Motor neuron (in vitro differentiated cells): ENCODE measurements at regions not wholly inside any gene's neighbourhood (a gene's known extent, or its start where the extent isn't known, plus 50 kb on each side); places are given as distances from the start of the nearest gene placed in this dataset.

Source experiments
- ATAC-seq, 8 experiments: fragments of 200-7000 bp; cut with Tn5 transposase; replicated peaks in 6 of 8; 2 replicates each; pipeline ENCODE4 v1.8.0; 2021; ENCODE audit warnings: mild to moderate bottlenecking in 8 of 8, moderate library complexity in 8 of 8
- H3K27ac ChIP-seq, 2 donors: fragments of 250-450 bp; sonication (Bioruptor Pico); 2 replicates each; pipeline ENCODE4 v1.9.0; 2021; ENCODE audit warnings: antibody characterized with exemption in 2 of 2, mild to moderate bottlenecking in 2 of 2, moderate library complexity in 1 of 2
- H3K4me1 ChIP-seq, 2 donors: fragments of 250-450 bp; sonication (Bioruptor Pico); replicated peaks in 1 of 2; 2 replicates each; pipeline ENCODE4 v1.6.1; 2021; ENCODE audit warnings: antibody characterized with exemption in 2 of 2, mild to moderate bottlenecking in 2 of 2, moderate library complexity in 1 of 2
- H3K4me3 ChIP-seq, 5 donors: fragments of 250-450 bp; sonication (Bioruptor Pico); 2 replicates each; pipeline ENCODE4 v1.9.0; 2021; ENCODE audit warnings: antibody characterized with exemption in 5 of 5, mild to moderate bottlenecking in 5 of 5, moderate library complexity in 4 of 5
- WGBS, 10 experiments: fragments of 450-650 bp; shearing (Covaris generic); methylation state at CpG; one replicate each; pipeline ENCODE4 v1.0.0; 2022; 5-methylcytosine and 5-hydroxymethylcytosine counted together
- in situ Hi-C, 9 experiments: fragments of 400-800 bp; cut with MboI; loops; one replicate each; pipeline ENCODE4 v1.15.0; 2021; ENCODE audit warnings: low sequenced_read_pairs in 9 of 9, low pct_unique_long_range_greater_than_20kb in 2 of 9; ENCODE audit not compliant: unreplicated experiment in 9 of 9

DNA sequence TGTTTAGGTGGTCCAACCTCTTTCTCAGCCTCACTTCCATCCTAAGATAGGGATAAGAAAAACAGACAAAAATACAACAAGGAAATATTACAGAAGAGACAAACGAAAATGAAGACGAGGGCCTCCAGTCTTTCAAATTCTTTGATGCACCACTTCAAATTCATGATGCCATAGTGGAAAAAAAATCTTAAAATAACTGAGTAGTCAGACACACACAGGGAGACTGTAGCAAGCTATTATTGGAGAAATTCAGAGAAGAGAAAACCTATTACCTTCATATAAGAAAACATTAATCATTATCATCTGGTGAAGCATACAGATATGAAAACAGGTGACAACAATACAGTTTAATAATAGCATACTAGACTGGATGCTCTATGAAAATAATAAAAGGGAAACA, 548.2 kb downstream of the KCTD12 start:
- Histone ChIP-seq H3K4me3 (no peak overlapping the region), H3K4me1 (no peaks in the 10 kb centered on the region), H3K27ac (no peak overlapping the region)
- no peak for ATAC-seq
- in situ Hi-C loops: no loop called here
- 21 to 100% (median 93%) methylated on average over 2 of the region's 2 CpGs; no CpG with 5 or more reads in 1 of the 10 experiments for WGBS, 10 experiments

DNA sequence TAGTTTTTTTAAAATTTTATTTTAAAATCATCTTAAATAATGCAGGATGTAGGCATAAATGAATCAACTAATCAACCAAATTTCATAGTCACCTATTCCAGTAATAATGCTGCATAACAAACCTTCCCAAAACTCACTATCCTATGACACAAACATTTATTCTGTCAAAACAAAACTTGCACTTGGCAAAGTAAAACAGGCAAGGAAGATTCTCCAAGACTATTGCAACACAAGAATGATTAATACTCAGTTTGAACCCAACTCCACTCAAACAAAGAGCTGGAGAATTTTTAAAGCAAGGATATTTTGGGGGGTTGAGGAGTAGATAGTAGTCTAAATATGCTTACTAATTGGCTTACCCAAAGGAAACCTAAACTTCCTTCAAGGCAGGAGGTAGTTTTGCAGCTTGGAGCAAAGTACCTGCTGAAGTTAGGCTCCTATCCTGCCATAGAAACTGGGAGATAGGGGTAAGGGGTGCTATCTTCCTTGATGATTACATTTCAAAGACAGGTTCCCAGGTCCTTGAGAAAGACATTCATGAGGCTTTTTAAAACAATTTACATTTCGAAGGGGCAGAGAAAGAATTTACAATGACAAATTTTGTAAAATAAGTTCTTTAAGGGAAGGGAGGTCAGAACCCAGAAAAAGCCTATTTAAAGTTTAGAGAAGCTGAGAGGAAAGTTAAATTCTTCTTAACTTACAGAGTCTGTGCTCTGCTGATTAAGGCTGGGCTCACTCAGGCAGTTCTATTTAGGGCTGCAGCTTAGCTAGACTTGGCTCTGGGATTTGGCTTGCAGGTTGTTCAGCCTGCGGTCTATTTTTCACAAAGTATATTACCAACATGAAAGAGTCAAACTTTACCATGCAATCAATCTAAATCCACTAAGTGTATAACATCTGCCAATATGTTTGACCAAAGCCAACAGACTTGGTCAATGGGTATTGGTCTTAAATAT, 549.0 kb downstream of the KCTD12 start:
- ATAC-seq: no peak
- no peak overlapping the region for H3K4me3 ChIP-seq
- no peak overlapping the region for H3K27ac ChIP-seq
- H3K4me1 ChIP-seq: no peaks in the 10 kb centered on the region
- in situ Hi-C loops: no loop called here
- 11 to 72% (median 36%) methylated on average over 1 to 2 of the region's 2 CpGs; no CpG with 5 or more reads in 2 of the 10 experiments for WGBS, 10 experiments

DNA sequence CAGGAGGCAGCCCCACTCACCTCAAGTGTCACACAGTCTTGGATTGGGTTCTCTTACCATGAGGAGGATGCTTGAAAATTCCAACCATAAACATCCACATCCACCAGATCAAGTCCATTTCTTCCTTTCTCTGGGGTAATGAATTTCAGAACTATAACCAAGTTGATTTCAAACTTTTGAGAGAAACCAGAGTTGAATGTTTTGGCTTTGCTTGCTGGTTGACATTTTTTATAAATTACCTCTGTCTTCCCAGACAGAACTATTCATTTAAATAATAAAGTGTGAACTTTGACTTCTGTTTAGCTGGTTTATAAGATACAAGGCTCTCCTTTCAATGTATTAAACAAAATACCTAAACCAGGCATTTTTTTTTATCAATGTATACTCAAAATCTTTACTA, 550.7 kb downstream of the KCTD12 start:
- no peak overlapping the region for H3K27ac ChIP-seq
- in situ Hi-C loops: no loop called here
- no peak for ATAC-seq
- H3K4me3 ChIP-seq: no peak overlapping the region
- no peaks in the 10 kb centered on the region for H3K4me1 ChIP-seq

DNA sequence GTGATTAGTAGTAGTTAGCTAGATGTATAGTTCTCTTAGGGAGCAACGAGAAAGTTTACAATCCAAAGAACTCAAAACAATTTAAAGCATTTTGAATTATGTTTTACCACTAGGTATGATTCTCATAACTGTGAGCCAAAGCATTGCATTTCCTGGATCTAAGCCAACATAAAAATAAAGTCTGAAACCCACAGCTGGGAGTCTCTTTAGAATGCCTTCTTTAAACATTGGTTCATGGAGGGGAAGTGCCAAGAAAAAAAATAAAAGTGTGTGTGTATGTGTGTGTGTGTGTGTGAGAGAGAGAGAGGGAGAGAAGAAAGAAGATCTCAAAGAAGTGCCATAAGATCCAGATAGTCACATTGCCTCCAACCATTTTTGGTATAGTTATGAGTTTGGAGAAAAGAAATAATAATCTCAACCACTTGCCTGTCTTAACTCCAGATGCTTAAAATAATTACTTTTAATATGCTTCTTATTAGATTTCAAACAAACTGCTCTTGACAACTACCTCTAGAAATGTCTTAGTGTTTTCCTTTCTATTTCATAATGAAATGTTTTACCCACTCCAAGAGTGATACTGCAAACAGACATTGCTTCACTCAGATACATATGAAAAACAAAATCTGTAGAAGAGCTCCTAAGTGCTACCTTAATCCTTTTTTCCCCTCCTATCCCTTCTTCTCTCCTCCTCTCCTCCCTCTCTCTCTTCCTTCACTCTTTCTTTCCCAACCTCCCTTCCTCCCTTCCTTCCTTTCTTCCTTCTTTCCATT, 554.1 kb downstream of the KCTD12 start:
- ATAC-seq: no peak
- H3K4me1 ChIP-seq: no peaks in the 10 kb centered on the region
- 0 to 100% (median 68%) methylated on average over 1 of the region's 1 CpG; no CpG with 5 or more reads in 2 of the 10 experiments for WGBS, 10 experiments
- no peak overlapping the region for H3K27ac ChIP-seq
- in situ Hi-C loops: no loop called here
- H3K4me3 ChIP-seq: no peak overlapping the region

DNA sequence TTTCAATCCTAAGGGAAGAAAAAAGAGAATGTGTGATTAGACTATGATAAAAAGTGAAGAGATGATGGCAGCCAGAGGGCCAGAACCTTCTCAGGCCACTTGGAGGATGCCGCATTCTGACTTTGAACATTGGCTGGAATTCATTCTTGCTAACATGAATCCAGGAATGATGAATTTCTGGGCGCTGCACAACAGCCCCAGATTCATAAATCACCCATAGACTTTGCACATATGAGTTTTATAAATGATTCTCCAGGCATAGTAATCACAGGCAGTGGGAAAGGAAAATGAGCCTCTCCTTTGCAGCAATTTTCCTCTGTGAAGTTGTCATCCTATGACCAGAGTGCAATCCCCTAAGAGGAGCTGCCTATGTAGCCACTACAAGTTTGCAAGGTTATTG, 555.4 kb downstream of the KCTD12 start:
- 13 to 89% (median 71%) methylated on average over 1 to 2 of the region's 2 CpGs; no CpG with 5 or more reads in 1 of the 10 experiments for WGBS, 10 experiments
- peak in 4 of 8 experiments; percentile 20 to 76 (median 44) for ATAC-seq
- no peak overlapping the region for H3K27ac ChIP-seq
- H3K4me3 ChIP-seq: no peak overlapping the region
- in situ Hi-C loops: no loop called here
- no peaks in the 10 kb centered on the region for H3K4me1 ChIP-seq

DNA sequence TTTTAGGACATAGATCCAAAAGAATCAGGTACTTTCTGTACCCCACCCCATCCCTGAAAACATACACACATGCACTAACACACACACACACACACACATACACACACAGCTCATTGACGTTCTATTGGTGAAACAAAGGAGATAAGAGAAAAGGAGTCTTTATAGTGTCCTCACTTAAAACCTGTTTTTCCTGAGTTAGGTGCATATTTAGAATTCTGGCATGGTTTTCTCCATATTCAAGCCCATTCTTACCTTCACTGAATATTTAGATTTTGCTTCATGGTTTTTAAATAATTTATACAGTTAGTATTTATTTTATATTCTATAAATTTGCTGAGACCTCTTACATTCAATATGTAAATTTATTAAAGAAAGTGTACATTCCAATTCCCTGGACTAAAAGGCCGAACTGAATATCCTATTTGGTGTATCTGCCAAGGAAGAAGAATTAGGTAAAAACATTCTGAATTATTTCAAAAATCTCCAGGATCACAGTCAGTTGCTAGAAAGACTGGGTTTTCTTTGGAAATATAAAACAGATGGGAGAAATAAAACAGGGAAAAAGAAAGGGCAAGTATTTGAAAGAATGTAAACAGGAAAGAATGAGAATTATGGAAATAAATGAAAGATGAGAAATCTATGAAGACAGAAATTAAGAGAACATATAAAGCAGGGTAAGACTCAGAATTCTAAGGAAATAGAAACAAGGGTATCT, 556.2 kb downstream of the KCTD12 start:
- WGBS, 10 experiments: 0 to 100% (median 48%) methylated on average over 1 to 2 of the region's 2 CpGs; no CpG with 5 or more reads in 2 of the 10 experiments
- in situ Hi-C loops: no loop called here
- no peak overlapping the region for H3K4me3 ChIP-seq
- H3K4me1 ChIP-seq: no peaks in the 10 kb centered on the region
- ATAC-seq: peak in 1 of 8 experiments; percentile 55
- H3K27ac ChIP-seq: no peak overlapping the region

DNA sequence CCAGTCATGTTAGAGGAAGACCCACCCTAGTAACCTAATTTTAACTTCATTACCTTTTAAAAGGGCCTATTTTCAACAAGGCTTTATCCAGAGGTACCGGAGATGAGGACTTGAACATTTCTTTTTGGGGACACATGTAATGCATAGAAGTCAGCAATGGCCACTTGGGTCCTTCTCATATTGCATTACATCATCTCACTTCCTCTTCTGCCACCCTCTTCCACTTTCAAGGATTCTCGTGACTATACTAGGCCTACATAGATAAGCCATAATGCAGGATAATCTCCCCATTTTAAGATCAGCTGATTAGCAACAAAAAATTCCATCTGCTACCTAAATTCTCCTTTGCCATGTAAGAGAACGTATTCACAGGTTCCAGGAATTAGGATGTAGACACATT, 557.2 kb downstream of the KCTD12 start:
- 37 to 95% (median 82%) methylated on average over 1 to 3 of the region's 3 CpGs for WGBS, 10 experiments

DNA sequence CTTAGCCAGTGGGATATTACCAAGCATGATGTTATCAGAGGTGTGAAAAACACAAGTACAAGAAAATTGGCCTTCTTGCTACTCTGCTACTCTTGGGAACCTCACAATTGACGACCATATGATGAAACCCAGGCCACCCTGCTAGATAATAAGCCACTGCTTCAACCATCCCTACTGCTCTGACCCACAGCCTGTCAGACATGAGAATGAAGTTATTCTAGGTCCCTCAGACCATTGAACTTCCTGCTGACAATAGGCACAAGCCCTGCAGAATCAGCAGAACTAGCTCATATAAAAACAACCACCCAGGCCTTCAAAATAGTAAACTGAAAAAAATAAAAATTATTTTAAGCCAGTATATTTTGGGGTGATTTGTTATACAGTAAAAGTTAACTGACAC, 559.9 kb downstream of the KCTD12 start:
- 0 to 83% (median 14%) methylated on average over 1 of the region's 1 CpG; no CpG with 5 or more reads in 3 of the 10 experiments for WGBS, 10 experiments

More for the DNA sequence above, 557.2 kb downstream of the KCTD12 start:
- no peak overlapping the region for H3K27ac ChIP-seq
- in situ Hi-C loops: no loop called here
- no peaks in the 10 kb centered on the region for H3K4me1 ChIP-seq
- H3K4me3 ChIP-seq: no peak overlapping the region
- no peak for ATAC-seq

DNA sequence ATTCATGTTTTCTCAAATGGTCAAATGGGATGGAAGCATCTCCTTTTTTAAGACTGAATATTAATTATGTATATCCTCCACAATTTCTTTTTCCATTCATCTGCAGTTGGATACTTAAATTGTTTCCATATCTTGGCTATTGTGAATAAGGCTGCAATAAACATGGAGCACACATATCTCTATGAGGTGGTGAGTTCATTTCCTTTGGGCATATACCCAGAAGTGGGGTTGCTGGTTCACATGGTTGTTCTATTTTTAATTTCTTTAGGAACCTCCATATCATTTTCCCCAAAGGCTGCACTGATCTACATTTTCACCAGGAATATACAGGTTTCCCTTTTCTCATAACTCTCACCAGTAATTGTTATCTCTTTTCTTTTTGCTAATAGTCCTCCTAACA, 566.3 kb downstream of the KCTD12 start:
- no peak overlapping the region for H3K27ac ChIP-seq
- no peaks in the 10 kb centered on the region for H3K4me1 ChIP-seq
- H3K4me3 ChIP-seq: no peak overlapping the region
- no peak for ATAC-seq
- in situ Hi-C loops: no loop called here

More for the DNA sequence above, 559.9 kb downstream of the KCTD12 start:
- no peak overlapping the region for H3K27ac ChIP-seq
- no peaks in the 10 kb centered on the region for H3K4me1 ChIP-seq
- in situ Hi-C loops: no loop called here
- H3K4me3 ChIP-seq: no peak overlapping the region
- ATAC-seq: no peak

DNA sequence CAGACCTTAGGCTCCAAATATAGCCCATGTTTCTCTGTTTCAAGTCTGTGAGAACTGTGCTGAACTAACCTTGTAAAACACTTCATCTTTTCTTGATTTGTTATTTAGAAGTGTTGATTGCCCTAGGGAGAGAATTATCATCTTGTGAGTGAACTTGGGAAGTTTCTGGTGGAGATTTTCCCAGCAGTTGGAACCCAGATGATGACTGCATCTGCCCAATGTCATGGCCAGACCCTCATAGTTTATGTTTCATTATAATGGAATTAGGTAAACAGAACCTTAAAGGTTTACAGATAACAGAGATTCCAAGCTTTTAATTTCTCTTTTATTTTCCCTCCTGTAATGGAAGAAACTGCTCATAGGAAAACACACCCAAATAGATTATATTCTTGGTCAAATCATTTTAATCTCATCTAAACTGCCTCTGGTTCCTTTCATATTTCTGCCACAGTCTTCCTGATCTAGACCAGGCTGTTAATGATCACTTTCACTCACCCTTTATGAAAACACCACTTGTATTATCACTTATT, 569.1 kb downstream of the KCTD12 start:
- H3K27ac ChIP-seq: no peak overlapping the region
- peaks cover under 1 to 1% of the 10 kb centered on the region in 2 donors for H3K4me1 ChIP-seq
- in situ Hi-C loops: no loop called here
- H3K4me3 ChIP-seq: no peak overlapping the region
- ATAC-seq: no peak

DNA sequence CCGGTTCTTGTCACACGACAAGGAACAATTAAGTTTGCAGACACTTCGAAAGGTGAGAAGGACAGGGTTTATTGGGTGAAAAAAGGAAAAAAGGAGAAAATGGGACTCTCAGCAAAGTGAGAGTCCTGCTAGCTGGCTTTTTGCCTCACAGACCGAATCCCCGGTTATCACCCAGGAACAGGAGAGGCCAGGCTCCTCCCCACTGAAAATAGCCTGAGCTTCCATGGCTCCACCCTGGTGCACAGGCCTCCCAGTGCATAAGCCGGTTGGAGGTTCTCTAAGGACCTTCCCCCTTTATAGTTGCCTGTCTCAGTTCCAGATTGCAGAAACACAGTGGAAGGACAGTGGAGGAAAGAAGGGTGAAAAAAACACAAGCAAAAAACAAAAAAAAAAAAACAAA, 571.7 kb downstream of the KCTD12 start:
- 52 to 97% (median 82%) methylated on average over 2 to 6 of the region's 6 CpGs; no CpG with 5 or more reads in 1 of the 10 experiments for WGBS, 10 experiments
- H3K27ac ChIP-seq: no peak overlapping the region
- in situ Hi-C loops: no loop called here
- no peak overlapping the region for H3K4me3 ChIP-seq
- ATAC-seq: no peak
- peaks cover 4 to 8% of the 10 kb centered on the region in 2 donors for H3K4me1 ChIP-seq

DNA sequence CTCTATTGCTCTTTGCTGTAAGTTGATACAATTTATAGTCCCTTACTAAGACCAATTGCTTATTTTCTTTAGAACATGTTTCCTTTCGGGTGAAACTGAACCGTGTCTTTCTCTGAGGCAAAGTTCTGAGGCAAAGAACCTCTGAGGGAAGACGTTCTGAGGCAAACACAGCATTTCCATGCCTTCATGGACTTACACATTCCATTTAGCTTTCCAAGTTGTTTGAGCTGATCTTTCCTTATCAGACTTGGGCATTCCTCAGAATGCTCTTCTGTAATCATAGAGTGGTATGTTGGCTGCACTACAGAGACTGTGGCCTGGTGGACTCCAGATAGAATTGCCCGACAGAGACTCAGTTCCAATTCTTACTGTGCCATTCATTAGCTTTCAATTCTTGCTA, 579.1 kb downstream of the KCTD12 start:
- Histone ChIP-seq H3K4me1 (peaks cover 3 to 8% of the 10 kb centered on the region in 2 donors), H3K27ac (no peak overlapping the region), H3K4me3 (no peak overlapping the region)
- 28 to 82% (median 56%) methylated on average over 2 to 4 of the region's 4 CpGs; no CpG with 5 or more reads in 1 of the 10 experiments for WGBS, 10 experiments
- ATAC-seq: no peak
- in situ Hi-C loops: no loop called here

DNA sequence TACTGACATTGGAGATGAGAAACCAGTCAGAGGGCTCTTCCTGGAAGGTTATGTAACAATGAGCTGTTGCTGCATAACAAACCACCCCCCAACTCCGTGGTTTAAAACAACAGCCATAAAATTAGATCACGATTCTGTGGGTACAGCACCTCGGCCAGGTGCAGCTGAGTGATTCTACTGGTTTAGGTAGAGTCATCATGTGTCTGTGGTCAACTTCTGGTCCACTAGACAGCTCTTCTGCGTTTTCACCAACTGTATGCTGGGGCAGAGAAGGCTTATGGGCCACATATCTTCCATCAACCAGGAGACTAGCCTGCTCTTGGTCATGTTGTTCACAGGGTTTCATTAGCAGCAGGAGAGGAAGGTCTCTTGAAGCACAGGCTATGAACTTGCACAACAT, 585.5 kb downstream of the KCTD12 start:
- ATAC-seq: no peak
- WGBS, 10 experiments: 36 to 100% (median 80%) methylated on average over 1 to 4 of the region's 4 CpGs; no CpG with 5 or more reads in 3 of the 10 experiments
- no peaks in the 10 kb centered on the region for H3K4me1 ChIP-seq
- in situ Hi-C loops: no loop called here
- no peak overlapping the region for H3K27ac ChIP-seq
- no peak overlapping the region for H3K4me3 ChIP-seq
